ENCODE measurements at regions not wholly inside any gene's neighbourhood (a gene's known extent, or its start where the extent isn't known, plus 50 kb on each side); places are given as distances from the start of the nearest gene placed in this dataset.

- TF ChIP-seq, protein P1, sequence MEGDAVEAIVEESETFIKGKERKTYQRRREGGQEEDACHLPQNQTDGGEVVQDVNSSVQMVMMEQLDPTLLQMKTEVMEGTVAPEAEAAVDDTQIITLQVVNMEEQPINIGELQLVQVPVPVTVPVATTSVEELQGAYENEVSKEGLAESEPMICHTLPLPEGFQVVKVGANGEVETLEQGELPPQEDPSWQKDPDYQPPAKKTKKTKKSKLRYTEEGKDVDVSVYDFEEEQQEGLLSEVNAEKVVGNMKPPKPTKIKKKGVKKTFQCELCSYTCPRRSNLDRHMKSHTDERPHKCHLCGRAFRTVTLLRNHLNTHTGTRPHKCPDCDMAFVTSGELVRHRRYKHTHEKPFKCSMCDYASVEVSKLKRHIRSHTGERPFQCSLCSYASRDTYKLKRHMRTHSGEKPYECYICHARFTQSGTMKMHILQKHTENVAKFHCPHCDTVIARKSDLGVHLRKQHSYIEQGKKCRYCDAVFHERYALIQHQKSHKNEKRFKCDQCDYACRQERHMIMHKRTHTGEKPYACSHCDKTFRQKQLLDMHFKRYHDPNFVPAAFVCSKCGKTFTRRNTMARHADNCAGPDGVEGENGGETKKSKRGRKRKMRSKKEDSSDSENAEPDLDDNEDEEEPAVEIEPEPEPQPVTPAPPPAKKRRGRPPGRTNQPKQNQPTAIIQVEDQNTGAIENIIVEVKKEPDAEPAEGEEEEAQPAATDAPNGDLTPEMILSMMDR (IDR thresholded peaks at IDR 0.05) = no peak
- TF ChIP-seq TCF7L2 (IDR thresholded peaks at IDR 0.05; ENCODE audit: low read depth, low read length) (no peak), POLR2AphosphoS5 (IDR thresholded peaks at IDR 0.05; ENCODE audit: low read depth, low read length) (no peak), SIN3A (IDR thresholded peaks at IDR 0.05; ENCODE audit: borderline replicate concordance, insufficient read depth, low read depth, low read length) (no peak)
- TF ChIP-seq, protein P2, sequence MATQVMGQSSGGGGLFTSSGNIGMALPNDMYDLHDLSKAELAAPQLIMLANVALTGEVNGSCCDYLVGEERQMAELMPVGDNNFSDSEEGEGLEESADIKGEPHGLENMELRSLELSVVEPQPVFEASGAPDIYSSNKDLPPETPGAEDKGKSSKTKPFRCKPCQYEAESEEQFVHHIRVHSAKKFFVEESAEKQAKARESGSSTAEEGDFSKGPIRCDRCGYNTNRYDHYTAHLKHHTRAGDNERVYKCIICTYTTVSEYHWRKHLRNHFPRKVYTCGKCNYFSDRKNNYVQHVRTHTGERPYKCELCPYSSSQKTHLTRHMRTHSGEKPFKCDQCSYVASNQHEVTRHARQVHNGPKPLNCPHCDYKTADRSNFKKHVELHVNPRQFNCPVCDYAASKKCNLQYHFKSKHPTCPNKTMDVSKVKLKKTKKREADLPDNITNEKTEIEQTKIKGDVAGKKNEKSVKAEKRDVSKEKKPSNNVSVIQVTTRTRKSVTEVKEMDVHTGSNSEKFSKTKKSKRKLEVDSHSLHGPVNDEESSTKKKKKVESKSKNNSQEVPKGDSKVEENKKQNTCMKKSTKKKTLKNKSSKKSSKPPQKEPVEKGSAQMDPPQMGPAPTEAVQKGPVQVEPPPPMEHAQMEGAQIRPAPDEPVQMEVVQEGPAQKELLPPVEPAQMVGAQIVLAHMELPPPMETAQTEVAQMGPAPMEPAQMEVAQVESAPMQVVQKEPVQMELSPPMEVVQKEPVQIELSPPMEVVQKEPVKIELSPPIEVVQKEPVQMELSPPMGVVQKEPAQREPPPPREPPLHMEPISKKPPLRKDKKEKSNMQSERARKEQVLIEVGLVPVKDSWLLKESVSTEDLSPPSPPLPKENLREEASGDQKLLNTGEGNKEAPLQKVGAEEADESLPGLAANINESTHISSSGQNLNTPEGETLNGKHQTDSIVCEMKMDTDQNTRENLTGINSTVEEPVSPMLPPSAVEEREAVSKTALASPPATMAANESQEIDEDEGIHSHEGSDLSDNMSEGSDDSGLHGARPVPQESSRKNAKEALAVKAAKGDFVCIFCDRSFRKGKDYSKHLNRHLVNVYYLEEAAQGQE (IDR thresholded peaks at IDR 0.05; ENCODE audit: insufficient read depth in 1 of 2, low read depth in 2 of 2, low read length in 1 of 2) = no peak
- H3K27me3 ChIP-seq (ENCODE audit: control insufficient read depth, insufficient read depth, low read length) = no peaks in the 10 kb centered on the region
- H3K36me3 ChIP-seq (ENCODE audit: control insufficient read depth, insufficient read depth, low read length) = no peaks in the 10 kb centered on the region
- CTCF ChIA-PET = no interaction called here
- ATAC-seq (no peak), DNase-seq (ENCODE audit: low read depth, low spot score) (no peak)
- H3K4me3 ChIP-seq (ENCODE audit: low read depth in 2 of 2, low read length in 2 of 2) = no peak overlapping the region
- POLR2A ChIA-PET = no interaction called here
- no peak overlapping the region for H3K27ac ChIP-seq (ENCODE audit: low read length)
- no TSS peak for BruUV-seq (replicated peaks)
- intact Hi-C loops (cut with micrococcal nuclease; ENCODE audit: unreplicated experiment) (no loop called here), in situ Hi-C loops (cut with HindIII; ENCODE audit: low pct_unique_long_range_greater_than_20kb, low sequenced_read_pairs) (no loop called here)
- H3K4me1 ChIP-seq (ENCODE audit: control insufficient read depth, insufficient read depth, low read length) = no peaks in the 10 kb centered on the region
- H3K9me3 ChIP-seq (ENCODE audit: control insufficient read depth, insufficient read depth, low read depth, low read length) = no peaks in the 10 kb centered on the region
Measured at GRCh38 chr2:149894226-149894625, 306.7 kb upstream of the MMADHC start.

GRCh38 chr2:149892563-149892962 is 305.0 kb upstream of the MMADHC start:
- Histone ChIP-seq H3K36me3 (ENCODE audit: control insufficient read depth, insufficient read depth, low read length) (no peaks in the 10 kb centered on the region), H3K9me3 (ENCODE audit: control insufficient read depth, insufficient read depth, low read depth, low read length) (no peaks in the 10 kb centered on the region), H3K27ac (ENCODE audit: low read length) (no peak overlapping the region), H3K4me1 (ENCODE audit: control insufficient read depth, insufficient read depth, low read length) (no peaks in the 10 kb centered on the region), H3K4me3 (ENCODE audit: low read depth in 2 of 2, low read length in 2 of 2) (no peak overlapping the region), H3K27me3 (ENCODE audit: control insufficient read depth, insufficient read depth, low read length) (no peaks in the 10 kb centered on the region)
- no TSS peak for BruUV-seq (replicated peaks)
- ATAC-seq (no peak), DNase-seq (ENCODE audit: low read depth, low spot score) (no peak)
- in situ Hi-C loops (cut with HindIII; ENCODE audit: low pct_unique_long_range_greater_than_20kb, low sequenced_read_pairs) = no loop called here
- ChIA-PET POLR2A (no interaction called here), CTCF (no interaction called here)
- intact Hi-C loops (cut with micrococcal nuclease; ENCODE audit: unreplicated experiment) = no loop called here
- TF ChIP-seq, protein P1 (IDR thresholded peaks at IDR 0.05) = no peak
- TF ChIP-seq POLR2AphosphoS5 (IDR thresholded peaks at IDR 0.05; ENCODE audit: low read depth, low read length) = no peak
- TF ChIP-seq SIN3A (IDR thresholded peaks at IDR 0.05; ENCODE audit: borderline replicate concordance, insufficient read depth, low read depth, low read length) = no peak
- TF ChIP-seq, protein P2 (IDR thresholded peaks at IDR 0.05; ENCODE audit: insufficient read depth in 1 of 2, low read depth in 2 of 2, low read length in 1 of 2) = no peak
- no peak for TF ChIP-seq TCF7L2 (IDR thresholded peaks at IDR 0.05; ENCODE audit: low read depth, low read length)
